ENCODE measurements at regions not wholly inside any gene's neighbourhood (a gene's known extent, or its start where the extent isn't known, plus 50 kb on each side); places are given as distances from the start of the nearest gene placed in this dataset.
"Not testable (repeated sequence)": the region's sequence is repeated elsewhere in the genome, so short reads cannot be mapped to it uniquely, and the experiment has no call there.

GRCh38 chr5:36450229-36451014 is 148.7 kb upstream of the RANBP3L start:
- Mint-ChIP-seq H3K9me3 (no peaks in the 10 kb centered on the region), H3K4me3 (no peak overlapping the region), H3K27me3 (no peaks in the 10 kb centered on the region), H3K36me3 (ENCODE audit: low read depth) (no peaks in the 10 kb centered on the region), H3K4me1 (ENCODE audit: low read depth) (no peaks in the 10 kb centered on the region), H3K27ac (no peak overlapping the region)
- intact Hi-C loops (cut with micrococcal nuclease), result no loop called here

DNA sequence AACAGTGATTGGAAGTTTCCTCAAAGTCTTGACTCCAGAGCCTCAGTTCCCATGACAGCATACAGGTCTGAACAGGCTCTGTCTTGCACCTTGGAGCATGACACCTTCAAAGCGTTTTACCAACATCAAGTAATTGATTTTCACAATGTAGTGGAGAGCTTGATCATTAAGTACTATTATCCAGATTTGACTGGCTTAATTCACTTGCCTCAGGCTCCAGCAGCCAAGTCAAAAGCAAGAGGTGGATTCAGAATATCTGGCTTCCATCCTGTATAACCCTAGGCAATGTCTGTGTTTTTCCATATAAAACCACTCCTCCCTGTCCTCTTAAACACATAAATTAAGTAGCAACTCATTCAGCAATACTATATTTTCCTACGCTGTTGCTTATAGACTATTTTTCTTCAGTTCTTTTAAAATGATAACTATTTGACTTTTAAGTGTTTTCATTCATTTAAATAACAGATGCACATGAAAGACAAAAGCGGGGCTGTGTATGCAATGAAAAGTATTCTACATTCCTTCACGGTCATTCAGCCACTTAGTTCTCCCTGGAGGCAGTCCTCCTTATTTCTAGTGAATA is 150.8 kb upstream of the RANBP3L start:
- no peaks in the 10 kb centered on the region for H3K27me3 Mint-ChIP-seq
- H3K27ac Mint-ChIP-seq, result no peak overlapping the region
- H3K4me3 Mint-ChIP-seq, result no peak overlapping the region
- intact Hi-C loops (cut with micrococcal nuclease), result no loop called here
- H3K4me1 Mint-ChIP-seq (ENCODE audit: low read depth), result no peaks in the 10 kb centered on the region
- no peaks in the 10 kb centered on the region for H3K36me3 Mint-ChIP-seq (ENCODE audit: low read depth)
- no peaks in the 10 kb centered on the region for H3K9me3 Mint-ChIP-seq

- no peak overlapping the region for H3K4me3 Mint-ChIP-seq
- intact Hi-C loops (cut with micrococcal nuclease), result loop anchor here (2.0 kb wide), 1 partner anchor 43 kb away; no protein-coding TSS in a partner anchor
- H3K9me3 Mint-ChIP-seq, result no peaks in the 10 kb centered on the region
- no peaks in the 10 kb centered on the region for H3K27me3 Mint-ChIP-seq
- no peak overlapping the region for H3K27ac Mint-ChIP-seq
- no peaks in the 10 kb centered on the region for H3K36me3 Mint-ChIP-seq (ENCODE audit: low read depth)
- H3K4me1 Mint-ChIP-seq (ENCODE audit: low read depth), result no peaks in the 10 kb centered on the region
Observed at GRCh38 chr5:36457511-36458270, 148.7 kb upstream of the SLC1A3 start.

GRCh38 chr5:36458746-36459145 is 147.7 kb upstream of the SLC1A3 start:
- no peaks in the 10 kb centered on the region for H3K4me1 Mint-ChIP-seq (ENCODE audit: low read depth)
- H3K36me3 Mint-ChIP-seq (ENCODE audit: low read depth), result no peaks in the 10 kb centered on the region
- intact Hi-C loops (cut with micrococcal nuclease), result loop anchor here (2.0 kb wide), 1 partner anchor 44 kb away; no protein-coding TSS in a partner anchor
- no peak overlapping the region for H3K27ac Mint-ChIP-seq
- no peaks in the 10 kb centered on the region for H3K9me3 Mint-ChIP-seq
- no peak overlapping the region for H3K4me3 Mint-ChIP-seq
- no peaks in the 10 kb centered on the region for H3K27me3 Mint-ChIP-seq

- Mint-ChIP-seq H3K9me3 (no peaks in the 10 kb centered on the region), H3K4me1 (ENCODE audit: low read depth) (no peaks in the 10 kb centered on the region), H3K36me3 (ENCODE audit: low read depth) (no peaks in the 10 kb centered on the region), H3K4me3 (no peak overlapping the region), H3K27ac (no peak overlapping the region), H3K27me3 (no peaks in the 10 kb centered on the region)
- intact Hi-C loops (cut with micrococcal nuclease), result loop anchor here (2.0 kb wide), 1 partner anchor 45 kb away; no protein-coding TSS in a partner anchor
Observed at GRCh38 chr5:36459176-36460135, 146.9 kb upstream of the SLC1A3 start.

- H3K36me3 Mint-ChIP-seq (ENCODE audit: low read depth), result no peaks in the 10 kb centered on the region
- no peaks in the 10 kb centered on the region for H3K27me3 Mint-ChIP-seq
- no peak overlapping the region for H3K27ac Mint-ChIP-seq
- no peak overlapping the region for H3K4me3 Mint-ChIP-seq
- intact Hi-C loops (cut with micrococcal nuclease), result no loop called here
- no peaks in the 10 kb centered on the region for H3K9me3 Mint-ChIP-seq
- no peaks in the 10 kb centered on the region for H3K4me1 Mint-ChIP-seq (ENCODE audit: low read depth)
Observed at GRCh38 chr5:36462295-36463021, 143.9 kb upstream of the SLC1A3 start.

DNA sequence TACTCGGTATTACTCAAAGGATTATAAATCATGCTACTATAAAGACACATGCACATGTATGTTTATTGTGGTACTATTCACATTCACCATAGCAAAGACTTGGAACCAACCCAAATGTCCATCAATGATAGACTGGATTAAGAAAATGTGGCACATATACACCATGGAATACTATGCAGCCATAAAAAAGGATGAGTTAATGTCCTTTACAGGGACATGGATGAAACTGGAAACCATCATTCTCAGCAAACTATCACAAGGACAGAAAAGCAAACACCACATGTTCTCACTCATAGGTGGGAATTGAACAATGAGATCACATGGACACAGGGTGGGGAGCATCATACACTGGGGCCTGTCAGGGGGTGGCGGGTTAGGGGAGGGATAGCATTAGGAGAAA is 130.5 kb upstream of the SLC1A3 start:
- H3K27me3 Mint-ChIP-seq; H3K27ac Mint-ChIP-seq; H3K36me3 Mint-ChIP-seq (ENCODE audit: low read depth); H3K9me3 Mint-ChIP-seq; H3K4me3 Mint-ChIP-seq; intact Hi-C loops (cut with micrococcal nuclease); H3K4me1 Mint-ChIP-seq (ENCODE audit: low read depth): not testable (repeated sequence)

DNA sequence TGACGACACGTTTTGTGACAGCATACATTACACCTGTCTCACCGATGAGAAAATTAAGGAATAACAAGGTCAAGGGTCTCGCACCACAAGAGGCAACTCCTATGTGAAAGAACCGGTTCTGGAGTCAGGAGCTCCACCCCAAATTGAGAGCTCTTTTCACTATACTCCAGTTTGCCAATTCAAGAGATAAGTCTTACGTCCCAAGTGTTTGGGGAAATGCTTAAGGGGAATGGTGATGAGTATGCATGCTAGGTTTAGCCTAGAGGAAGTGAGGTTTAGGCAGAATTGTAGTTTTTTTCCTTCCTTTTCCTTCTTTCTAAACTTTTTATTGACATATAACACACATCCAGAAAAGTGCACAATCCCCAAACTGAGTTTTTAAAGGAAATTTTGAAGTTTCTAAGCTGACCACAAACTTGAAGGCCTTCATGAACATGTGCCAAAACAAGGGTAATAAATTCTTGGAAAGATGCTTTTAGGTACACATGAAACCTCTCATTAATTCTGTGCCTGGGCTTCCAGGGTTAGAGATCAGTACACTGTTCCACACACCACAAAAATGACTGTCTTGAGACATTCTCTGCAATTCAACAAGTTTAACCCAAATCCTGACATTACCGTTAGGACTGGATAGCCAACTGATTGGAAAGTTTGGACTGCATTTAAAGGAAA is 127.6 kb upstream of the SLC1A3 start:
- intact Hi-C loops (cut with micrococcal nuclease), result no loop called here
- H3K27me3 Mint-ChIP-seq, result no peaks in the 10 kb centered on the region
- no peaks in the 10 kb centered on the region for H3K9me3 Mint-ChIP-seq
- H3K4me3 Mint-ChIP-seq, result no peak overlapping the region
- H3K27ac Mint-ChIP-seq, result no peak overlapping the region
- no peaks in the 10 kb centered on the region for H3K36me3 Mint-ChIP-seq (ENCODE audit: low read depth)
- no peaks in the 10 kb centered on the region for H3K4me1 Mint-ChIP-seq (ENCODE audit: low read depth)

- intact Hi-C loops (cut with micrococcal nuclease), result no loop called here
- H3K27ac Mint-ChIP-seq, result no peak overlapping the region
- no peaks in the 10 kb centered on the region for H3K36me3 Mint-ChIP-seq (ENCODE audit: low read depth)
- H3K27me3 Mint-ChIP-seq, result no peaks in the 10 kb centered on the region
- H3K4me3 Mint-ChIP-seq, result no peak overlapping the region
- no peaks in the 10 kb centered on the region for H3K9me3 Mint-ChIP-seq
- H3K4me1 Mint-ChIP-seq (ENCODE audit: low read depth), result no peaks in the 10 kb centered on the region
Observed at GRCh38 chr5:36481454-36482120, 124.8 kb upstream of the SLC1A3 start.

DNA sequence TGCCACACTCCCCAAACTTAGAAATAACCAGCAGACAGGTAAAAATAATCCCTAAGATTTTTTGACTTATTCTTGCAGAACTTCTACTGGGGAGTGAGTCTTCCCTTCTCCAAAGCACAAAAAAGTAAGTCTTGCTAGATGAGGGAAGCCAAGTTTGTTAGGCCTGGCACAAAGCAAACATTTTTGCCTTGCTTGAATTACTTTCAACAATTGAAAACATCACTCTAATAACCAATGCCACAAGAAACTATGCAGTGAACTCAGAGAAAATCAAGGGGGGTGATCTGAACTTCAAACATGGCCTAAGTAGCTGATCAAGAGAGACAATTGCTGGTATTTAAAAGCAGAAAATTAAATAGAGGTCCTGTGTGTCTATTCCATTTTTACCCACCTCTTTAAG is 123.6 kb upstream of the SLC1A3 start:
- Mint-ChIP-seq H3K36me3 (ENCODE audit: low read depth) (no peaks in the 10 kb centered on the region), H3K27me3 (no peaks in the 10 kb centered on the region), H3K27ac (no peak overlapping the region), H3K4me3 (no peak overlapping the region), H3K9me3 (no peaks in the 10 kb centered on the region), H3K4me1 (ENCODE audit: low read depth) (no peaks in the 10 kb centered on the region)
- intact Hi-C loops (cut with micrococcal nuclease), result no loop called here

GRCh38 chr5:36489505-36489904 is 116.9 kb upstream of the SLC1A3 start:
- intact Hi-C loops (cut with micrococcal nuclease), result no loop called here
- H3K27me3 Mint-ChIP-seq, result no peaks in the 10 kb centered on the region
- H3K4me1 Mint-ChIP-seq (ENCODE audit: low read depth), result no peaks in the 10 kb centered on the region
- no peak overlapping the region for H3K4me3 Mint-ChIP-seq
- no peak overlapping the region for H3K27ac Mint-ChIP-seq
- H3K9me3 Mint-ChIP-seq, result no peaks in the 10 kb centered on the region
- no peaks in the 10 kb centered on the region for H3K36me3 Mint-ChIP-seq (ENCODE audit: low read depth)

DNA sequence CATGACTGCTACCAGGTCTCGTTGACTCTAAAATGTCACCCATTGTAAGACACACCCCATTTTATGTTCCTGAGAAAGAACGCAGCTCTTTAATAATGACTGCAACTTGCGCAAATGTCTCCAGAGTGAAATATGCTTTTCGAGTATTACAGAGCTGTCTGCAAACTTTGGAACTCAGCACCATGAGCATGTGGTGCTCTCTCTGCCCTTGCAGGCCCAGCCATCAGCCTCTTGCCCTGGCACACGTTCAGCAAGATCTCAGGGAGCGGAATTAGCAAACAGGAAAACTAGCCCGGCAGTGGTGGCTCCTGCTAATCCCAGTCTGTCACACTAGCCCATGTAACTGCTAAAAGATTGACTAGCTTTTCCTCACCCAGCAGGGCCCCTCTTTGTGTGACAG is 114.5 kb upstream of the SLC1A3 start:
- intact Hi-C loops (cut with micrococcal nuclease), result no loop called here
- H3K4me3 Mint-ChIP-seq, result no peak overlapping the region

More for the DNA sequence above, 114.5 kb upstream of the SLC1A3 start:
- H3K4me1 Mint-ChIP-seq (ENCODE audit: low read depth), result no peaks in the 10 kb centered on the region
- H3K27ac Mint-ChIP-seq, result no peak overlapping the region
- peaks cover under 1% of the 10 kb centered on the region for H3K27me3 Mint-ChIP-seq
- no peaks in the 10 kb centered on the region for H3K36me3 Mint-ChIP-seq (ENCODE audit: low read depth)
- H3K9me3 Mint-ChIP-seq, result no peaks in the 10 kb centered on the region

Measured in dendritic cell treated with granulocyte-macrophage colony-stimulating factor and Interleukin-4, amounts not matched to agents 40 ng/mL and 50 ng/mL, for 4 days (primary cell).